Adrenal gland (tissue), 5 donors: ENCODE measurements at regions not wholly inside any gene's neighbourhood (a gene's known extent, or its start where the extent isn't known, plus 50 kb on each side); places are given as distances from the start of the nearest gene placed in this dataset.

ENCODE experiments used
- CTCF ChIP-seq, 6 experiments: fragments of 450-650 bp in 4 of 6; fragments of 200-600 bp in 2 of 6; sonication (generic) in 1 of 6; IDR thresholded peaks; 1 replicate in 5 of 6; 2 replicates in 1 of 6; pipeline versions ENCODE4 v1.5.1 to v1.8.0; 2016 to 2021; ENCODE audit warnings: antibody characterized with exemption in 6 of 6, mild to moderate bottlenecking in 2 of 6, moderate library complexity in 1 of 6
- POLR2A ChIP-seq, 2 donors: fragments of 450-650 bp; IDR thresholded peaks; one replicate each; pipeline ENCODE4 v1.6.1; 2017; ENCODE audit warnings: antibody characterized with exemption in 2 of 2, mild to moderate bottlenecking in 2 of 2, moderate library complexity in 1 of 2
- donor health status: DM: no; HTN: no; CAD: no.

- TF ChIP-seq CTCF (IDR thresholded peaks at IDR 0.05) = no peak
- no peak for TF ChIP-seq POLR2A (IDR thresholded peaks at IDR 0.05)
Measured at GRCh38 chr3:44026220-44026865, 215.3 kb upstream of the TOPAZ1 start.
